PC-9 (cell line): ENCODE measurements at regions not wholly inside any gene's neighbourhood (a gene's known extent, or its start where the extent isn't known, plus 50 kb on each side); places are given as distances from the start of the nearest gene placed in this dataset.

Experiments used
- BruUV-seq: library from RNA; stranded (reverse); fragments of 400-500 nt; replicated peaks from 2 replicates; lab custom pipeline; 2021; lab: Mats Ljungman, UMichigan
- CTCF ChIA-PET: fragments of 300-600 bp; sonication (Branson Sonifier 250); formaldehyde crosslinking; loops from one replicate; lab custom pipeline; 2022; ENCODE audit warnings: antibody characterized with exemption; lab: Charles Lee
- POLR2A ChIA-PET: fragments of 300-600 bp; sonication (Branson Sonifier 250); formaldehyde crosslinking; loops from one replicate; lab custom pipeline; 2022; ENCODE audit warnings: antibody characterized with exemption; ENCODE audit not compliant: unreplicated experiment; lab: Charles Lee
- DNase-seq, 2 experiments: peaks; one replicate each; pipeline versions ENCODE4 v3.0.0 to v3.0.0-alpha.2; 2015 to 2022; ENCODE audit warnings: mixed read lengths in 1 of 2
- H2AFZ ChIP-seq: fragments of 200-600 bp; sonication (generic); 2 replicates; pipeline ENCODE4 v1.8.1; 2017; ENCODE audit warnings: antibody characterized with exemption
- H3F3A ChIP-seq: fragments of 200-600 bp; sonication (generic); 2 replicates; pipeline ENCODE4 v1.8.1; 2017; ENCODE audit warnings: antibody characterized with exemption, mild to moderate bottlenecking, low read depth; ENCODE audit not compliant: insufficient read depth
- H3K27ac ChIP-seq: fragments of 200-600 bp; sonication (generic); 2 replicates; pipeline ENCODE4 v1.6.1; 2016; ENCODE audit warnings: mixed run types
- H3K27me3 ChIP-seq: fragments of 200-600 bp; sonication (generic); 2 replicates; pipeline ENCODE4 v1.6.1; 2016; ENCODE audit warnings: low read depth, mixed run types; ENCODE audit not compliant: insufficient read depth
- H3K36me3 ChIP-seq: fragments of 200-600 bp; sonication (generic); 2 replicates; pipeline ENCODE4 v1.6.1; 2016; ENCODE audit warnings: low read depth, mixed run types
- H3K4me1 ChIP-seq: fragments of 200-600 bp; sonication (generic); replicated peaks from 2 replicates; pipeline ENCODE4 v1.6.1; 2016; ENCODE audit warnings: mixed run types; ENCODE audit not compliant: insufficient read depth
- H3K4me2 ChIP-seq: fragments of 200-600 bp; sonication (generic); 2 replicates; pipeline ENCODE4 v1.6.1; 2017; ENCODE audit warnings: mixed run types
- H3K4me3 ChIP-seq: fragments of 200-600 bp; sonication (generic); 2 replicates; pipeline ENCODE4 v1.6.1; 2016; ENCODE audit warnings: mixed run types
- H3K79me2 ChIP-seq: fragments of 200-600 bp; sonication (generic); 2 replicates; pipeline ENCODE4 v1.6.1; 2017; ENCODE audit warnings: low read depth, mixed run types
- H3K9me2 ChIP-seq: fragments of 200-600 bp; sonication (generic); 2 replicates; pipeline ENCODE4 v1.8.1; 2017; ENCODE audit warnings: mild to moderate bottlenecking; ENCODE audit not compliant: insufficient read depth
- H3K9me3 ChIP-seq: fragments of 200-600 bp; sonication (generic); 2 replicates; pipeline ENCODE4 v1.8.1; 2016; ENCODE audit warnings: low read depth; ENCODE audit not compliant: insufficient read depth
- H4K20me1 ChIP-seq: fragments of 200-600 bp; sonication (generic); 2 replicates; pipeline ENCODE4 v1.8.1; 2017; ENCODE audit not compliant: insufficient read depth
- EZH2 ChIP-seq: fragments of 200-600 bp; sonication (generic); IDR thresholded peaks from 2 replicates; pipeline ENCODE4 v1.8.0; 2017; ENCODE audit warnings: antibody characterized with exemption, low read depth
- intact Hi-C: fragments of 100-400 bp; cut with micrococcal nuclease; formaldehyde crosslinking; loops from one replicate; pipeline ENCODE4 v1.10.0; 2022; ENCODE audit not compliant: unreplicated experiment
- TF ChIP-seq, protein P1 (sequence below): fragments of 200-600 bp; sonication (generic); conservative IDR thresholded peaks from 2 replicates; pipeline ENCODE4 v1.6.1; 2017; ENCODE audit warnings: mixed run types, antibody characterized with exemption, mild to moderate bottlenecking, moderate library complexity

GRCh38 chr2:204059016-204059415, 122.5 kb downstream of the ICOS start:
- Histone ChIP-seq H3K9me3 (no peaks in the 10 kb centered on the region), H3K36me3 (no peaks in the 10 kb centered on the region), H3K79me2 (no peaks in the 10 kb centered on the region), H3K27me3 (peaks cover 17% of the 10 kb centered on the region), H3K4me3 (no peak overlapping the region), H4K20me1 (no peaks in the 10 kb centered on the region), H3K4me1 (no peaks in the 10 kb centered on the region), H3K9me2 (no peaks in the 10 kb centered on the region), H2AFZ (no peak overlapping the region), H3F3A (no peaks in the 10 kb centered on the region), H3K27ac (no peak overlapping the region), H3K4me2 (no peak overlapping the region)
- BruUV-seq: no TSS peak
- POLR2A ChIA-PET: no interaction called here
- intact Hi-C loops: no loop called here
- DNase-seq: no peak
- TF ChIP-seq, protein P1, sequence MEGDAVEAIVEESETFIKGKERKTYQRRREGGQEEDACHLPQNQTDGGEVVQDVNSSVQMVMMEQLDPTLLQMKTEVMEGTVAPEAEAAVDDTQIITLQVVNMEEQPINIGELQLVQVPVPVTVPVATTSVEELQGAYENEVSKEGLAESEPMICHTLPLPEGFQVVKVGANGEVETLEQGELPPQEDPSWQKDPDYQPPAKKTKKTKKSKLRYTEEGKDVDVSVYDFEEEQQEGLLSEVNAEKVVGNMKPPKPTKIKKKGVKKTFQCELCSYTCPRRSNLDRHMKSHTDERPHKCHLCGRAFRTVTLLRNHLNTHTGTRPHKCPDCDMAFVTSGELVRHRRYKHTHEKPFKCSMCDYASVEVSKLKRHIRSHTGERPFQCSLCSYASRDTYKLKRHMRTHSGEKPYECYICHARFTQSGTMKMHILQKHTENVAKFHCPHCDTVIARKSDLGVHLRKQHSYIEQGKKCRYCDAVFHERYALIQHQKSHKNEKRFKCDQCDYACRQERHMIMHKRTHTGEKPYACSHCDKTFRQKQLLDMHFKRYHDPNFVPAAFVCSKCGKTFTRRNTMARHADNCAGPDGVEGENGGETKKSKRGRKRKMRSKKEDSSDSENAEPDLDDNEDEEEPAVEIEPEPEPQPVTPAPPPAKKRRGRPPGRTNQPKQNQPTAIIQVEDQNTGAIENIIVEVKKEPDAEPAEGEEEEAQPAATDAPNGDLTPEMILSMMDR: no peak
- no peak for TF ChIP-seq EZH2
- CTCF ChIA-PET: no interaction called here

DNA sequence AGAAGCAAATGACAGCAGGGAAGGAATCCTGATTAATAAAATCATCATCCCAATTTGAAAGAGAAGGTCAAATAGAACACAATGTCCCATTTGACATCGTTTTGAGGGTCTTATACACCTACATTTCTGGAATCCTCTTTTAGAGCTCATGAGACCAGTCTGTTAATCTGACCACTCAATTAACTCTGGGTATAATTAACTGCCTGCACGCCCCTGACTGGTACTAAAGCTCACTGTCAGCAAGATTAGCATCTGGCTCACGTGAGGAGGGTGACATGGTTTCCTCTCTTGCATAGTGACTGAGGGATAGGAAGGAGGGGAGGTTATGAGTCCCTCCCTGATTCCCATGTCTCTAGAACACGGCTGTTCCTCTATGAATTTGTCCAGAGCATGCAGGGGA, 124.3 kb downstream of the ICOS start:
- Histone ChIP-seq H3K4me3 (no peak overlapping the region), H3K9me3 (no peaks in the 10 kb centered on the region), H3K36me3 (no peaks in the 10 kb centered on the region), H3K9me2 (no peaks in the 10 kb centered on the region), H4K20me1 (no peaks in the 10 kb centered on the region), H3K4me2 (no peak overlapping the region), H3K27me3 (peaks cover 13% of the 10 kb centered on the region), H2AFZ (no peak overlapping the region), H3K27ac (no peak overlapping the region), H3F3A (no peaks in the 10 kb centered on the region), H3K79me2 (no peaks in the 10 kb centered on the region), H3K4me1 (no peaks in the 10 kb centered on the region)
- intact Hi-C loops: no loop called here
- no peak for DNase-seq
- ChIA-PET CTCF (no interaction called here), POLR2A (no interaction called here)
- TF ChIP-seq EZH2: no peak
- TF ChIP-seq, protein P1: no peak
- BruUV-seq: no TSS peak

- intact Hi-C loops: no loop called here
- ChIA-PET CTCF (no interaction called here), POLR2A (no interaction called here)
- Histone ChIP-seq H3K79me2 (no peaks in the 10 kb centered on the region), H2AFZ (no peak overlapping the region), H3K27ac (no peak overlapping the region), H3K4me2 (no peak overlapping the region), H3K36me3 (no peaks in the 10 kb centered on the region), H3K27me3 (peaks cover 13% of the 10 kb centered on the region), H3K9me3 (no peaks in the 10 kb centered on the region), H4K20me1 (no peaks in the 10 kb centered on the region), H3K4me1 (no peaks in the 10 kb centered on the region), H3K4me3 (no peak overlapping the region), H3F3A (no peaks in the 10 kb centered on the region), H3K9me2 (no peaks in the 10 kb centered on the region)
- no TSS peak for BruUV-seq
- DNase-seq: no peak
- TF ChIP-seq, protein P1: no peak
- no peak for TF ChIP-seq EZH2
Measured at GRCh38 chr2:204061241-204061640, 124.7 kb downstream of the ICOS start.
